HG02870 (cell line): ENCODE measurements at regions not wholly inside any gene's neighbourhood (a gene's known extent, or its start where the extent isn't known, plus 50 kb on each side); places are given as distances from the start of the nearest gene placed in this dataset.
"Not testable (repeated sequence)": the region's sequence is repeated elsewhere in the genome, so short reads cannot be mapped to it uniquely, and the experiment has no call there.

Experiments used
- ATAC-seq: cut with Tn5 transposase; IDR thresholded peaks from one replicate; pipeline ENCODE4 v1.9.1; 2021; ENCODE audit warnings: mild to moderate bottlenecking, moderate library complexity; ENCODE audit not compliant: unreplicated experiment

DNA sequence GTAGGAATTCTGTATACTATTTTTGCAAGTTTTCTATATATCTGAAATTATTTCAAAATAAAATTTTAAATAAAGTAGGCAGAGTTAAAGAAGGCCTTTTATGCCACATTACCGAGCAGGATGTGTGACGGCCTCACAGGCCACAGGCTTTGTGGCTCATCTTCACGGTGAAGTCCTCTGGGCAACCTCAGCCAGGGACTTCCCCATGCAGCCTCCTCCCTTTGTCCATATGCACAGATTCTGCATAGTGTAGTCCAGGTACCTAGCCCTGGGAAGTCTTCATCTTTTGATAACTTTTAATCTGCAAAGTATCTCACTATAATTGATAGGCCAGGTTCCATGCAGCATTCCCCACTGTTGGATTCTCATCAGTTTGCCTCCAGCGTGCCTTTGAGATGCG is 62.8 kb downstream of the ARHGAP11B start:
- ATAC-seq: not testable (repeated sequence)

- not testable (repeated sequence) for ATAC-seq
These were observed 64.2 kb downstream of the ARHGAP11B start for GRCh38 chr15:30690153-30690552.

DNA sequence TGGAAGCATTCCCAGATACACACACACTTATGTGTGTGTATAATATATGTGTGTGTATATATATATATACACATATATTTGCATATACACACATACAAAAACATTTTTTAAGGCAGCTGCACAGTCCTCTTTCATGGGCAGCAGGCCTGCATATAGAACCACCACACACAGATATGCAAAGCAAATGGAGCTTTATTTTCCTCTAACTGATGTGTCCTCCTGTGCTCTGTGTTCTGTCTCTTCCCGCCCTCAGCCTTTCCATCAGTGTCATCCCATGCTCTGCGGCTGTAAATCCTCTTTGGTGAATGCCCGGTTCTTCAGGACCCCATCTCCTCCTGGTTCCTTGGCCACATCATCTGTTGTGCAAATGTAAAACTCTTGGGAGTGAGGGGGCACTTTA is 69.9 kb downstream of the ARHGAP11B start:
- ATAC-seq: not testable (repeated sequence)

GRCh38 chr15:30696439-30697314 is 70.7 kb downstream of the ARHGAP11B start:
- ATAC-seq: peak; percentile 79

DNA sequence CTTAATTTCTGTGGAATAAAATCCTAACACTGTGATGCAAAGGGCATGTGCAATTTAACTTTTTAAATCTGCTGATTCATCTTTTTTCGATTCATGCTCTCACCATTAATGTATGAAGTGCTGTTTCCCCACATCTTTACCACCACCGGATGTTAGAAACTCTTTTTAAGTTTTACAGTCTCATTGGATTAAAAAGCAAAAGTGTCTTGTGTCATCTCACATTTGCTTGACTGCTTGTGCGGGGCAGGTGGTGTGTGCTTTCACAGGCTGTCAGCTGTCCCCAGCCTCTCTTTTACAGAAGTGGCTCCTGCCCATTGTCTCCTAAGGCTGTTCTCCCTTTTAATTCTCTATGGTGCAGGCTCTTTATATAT is 71.4 kb downstream of the ARHGAP11B start:
- peak; percentile 56 for ATAC-seq

DNA sequence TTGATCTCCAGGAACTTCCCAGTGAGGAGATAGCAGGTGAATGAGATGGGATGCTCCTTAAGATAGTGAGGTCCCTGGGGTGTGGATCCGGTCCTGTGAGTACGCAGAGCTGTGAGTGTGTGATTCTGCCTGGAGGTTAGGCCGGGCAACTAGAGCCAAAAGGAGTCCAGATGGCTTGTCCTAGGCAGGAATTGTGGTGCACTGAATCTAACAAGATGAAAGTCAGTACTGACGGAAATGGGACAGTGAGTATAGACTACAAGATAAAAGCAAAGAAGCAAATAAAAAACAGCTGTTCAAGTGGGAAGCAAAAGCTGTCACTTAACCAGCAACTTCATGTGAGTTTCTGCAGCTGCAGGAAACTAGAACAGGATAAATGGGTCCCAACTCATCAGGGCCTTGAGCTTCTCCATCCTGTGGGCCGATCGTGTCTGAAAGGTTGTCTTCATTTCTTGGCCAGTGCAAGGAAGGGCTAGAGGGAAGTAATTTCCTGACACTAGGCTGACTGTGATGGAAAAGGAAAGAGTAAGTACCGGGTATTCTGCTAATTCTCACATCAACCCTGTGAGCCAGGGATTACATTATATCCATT is 74.2 kb downstream of the ARHGAP11B start:
- ATAC-seq: not testable (repeated sequence)

DNA sequence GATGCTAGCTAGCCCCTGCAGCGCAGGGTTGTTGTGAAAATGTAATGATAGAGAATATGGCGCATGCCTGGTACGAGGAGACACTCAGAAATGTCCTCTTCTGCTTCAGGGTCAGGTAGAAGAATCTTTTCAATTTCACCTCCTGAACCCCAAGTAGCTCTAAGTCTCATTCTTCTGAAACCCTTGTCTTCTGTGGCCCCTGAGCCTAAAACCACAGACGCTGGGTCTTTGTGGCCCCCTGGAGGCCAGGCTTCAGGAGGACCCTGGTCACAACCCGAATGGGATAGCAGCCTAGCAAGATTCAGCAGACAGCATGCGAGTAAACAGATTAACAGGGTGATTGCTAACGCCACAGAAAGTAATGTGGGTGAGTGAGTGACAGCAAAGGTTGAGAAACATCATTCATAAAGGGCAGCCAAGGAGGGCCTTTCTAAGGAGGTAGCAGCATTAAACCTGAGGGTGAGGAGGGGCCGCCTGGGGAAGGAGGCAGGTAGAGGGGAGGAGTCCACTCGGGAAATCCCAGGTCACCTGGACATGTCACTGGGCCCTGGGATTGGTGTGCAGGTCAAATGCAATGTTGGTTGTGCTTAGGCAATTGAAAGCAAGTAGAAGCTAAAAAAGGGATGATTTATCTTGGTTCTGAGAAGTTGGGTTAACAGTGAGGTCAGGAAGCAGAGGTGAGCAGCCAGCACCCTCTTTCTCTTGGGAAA is 82.2 kb downstream of the ARHGAP11B start:
- ATAC-seq: not testable (repeated sequence)

DNA sequence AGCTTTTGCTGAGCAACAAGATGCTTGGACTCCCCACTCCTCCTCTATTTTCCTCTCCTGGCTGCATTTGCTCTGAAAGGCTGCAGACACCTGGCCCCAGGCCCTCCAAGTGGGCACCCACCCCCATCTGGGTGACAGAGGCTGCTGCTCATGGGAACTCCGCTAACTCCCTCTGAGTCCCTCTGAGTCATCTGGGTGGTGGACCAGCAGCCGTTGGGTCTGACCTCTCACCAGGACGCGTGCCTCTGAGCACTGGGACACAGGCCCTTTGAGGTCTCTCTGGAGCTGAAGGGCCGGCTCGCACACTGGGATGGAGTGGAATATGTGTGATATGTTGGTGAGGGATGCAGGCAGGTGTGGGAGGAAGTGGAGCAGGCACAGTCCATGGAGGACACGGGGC is 82.9 kb downstream of the ARHGAP11B start:
- not testable (repeated sequence) for ATAC-seq

GRCh38 chr15:30718038-30718643 is 92.2 kb downstream of the ARHGAP11B start:
- not testable (repeated sequence) for ATAC-seq

DNA sequence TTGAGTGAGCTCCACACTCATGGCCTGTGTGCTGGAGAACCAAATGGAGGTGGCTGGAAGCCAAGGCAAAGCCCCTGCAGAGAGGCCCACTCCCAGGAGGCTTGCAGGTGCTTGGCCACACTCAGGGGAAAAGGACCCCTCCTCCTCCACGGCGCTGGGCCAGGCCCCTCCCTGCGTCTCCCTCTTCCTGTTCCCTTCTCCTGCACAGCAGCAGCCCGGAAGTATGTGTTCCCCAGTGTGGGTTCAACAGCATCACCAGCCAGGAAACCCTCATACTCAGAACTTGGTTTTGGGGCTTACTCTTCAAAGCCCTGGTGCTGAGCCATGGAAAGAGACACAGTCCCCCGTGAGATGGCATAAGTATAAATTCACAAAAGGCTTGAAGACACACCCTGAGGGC is 93.4 kb downstream of the ARHGAP11B start:
- ATAC-seq: not testable (repeated sequence)

- not testable (repeated sequence) for ATAC-seq
These were observed 94.9 kb downstream of the ARHGAP11B start for GRCh38 chr15:30720825-30721224.

- ATAC-seq: not testable (repeated sequence)
These were observed 95.6 kb downstream of the ARHGAP11B start for GRCh38 chr15:30721529-30721928.

- not testable (repeated sequence) for ATAC-seq
These were observed 97.7 kb downstream of the ARHGAP11B start for GRCh38 chr15:30723540-30724175.

- ATAC-seq: not testable (repeated sequence)
These were observed 104.1 kb downstream of the ARHGAP11B start for GRCh38 chr15:30729880-30730590.

DNA sequence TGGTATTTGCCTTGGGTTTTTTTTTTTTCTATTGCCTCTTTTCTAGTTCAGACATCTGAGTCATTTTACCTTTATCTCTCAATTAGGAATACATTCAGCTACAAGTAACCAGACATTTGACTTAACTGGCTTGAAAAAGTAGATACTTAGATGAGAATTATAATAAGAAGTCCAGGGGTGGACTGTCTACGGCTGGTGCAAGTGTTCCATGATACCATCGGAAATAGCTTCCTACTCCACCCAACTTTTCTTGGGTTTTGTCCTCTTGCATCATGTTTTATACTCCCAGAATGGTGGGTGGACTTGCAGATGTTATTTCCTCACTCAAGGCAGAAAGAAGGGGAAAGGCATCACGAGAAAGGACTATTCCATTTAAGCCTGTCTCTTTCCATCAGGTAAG is 104.7 kb downstream of the ARHGAP11B start:
- ATAC-seq: not testable (repeated sequence)

GRCh38 chr15:30732100-30732499 is 106.2 kb downstream of the ARHGAP11B start:
- not testable (repeated sequence) for ATAC-seq

- ATAC-seq: not testable (repeated sequence)
These were observed 110.1 kb downstream of the ARHGAP11B start for GRCh38 chr15:30735884-30736564.

DNA sequence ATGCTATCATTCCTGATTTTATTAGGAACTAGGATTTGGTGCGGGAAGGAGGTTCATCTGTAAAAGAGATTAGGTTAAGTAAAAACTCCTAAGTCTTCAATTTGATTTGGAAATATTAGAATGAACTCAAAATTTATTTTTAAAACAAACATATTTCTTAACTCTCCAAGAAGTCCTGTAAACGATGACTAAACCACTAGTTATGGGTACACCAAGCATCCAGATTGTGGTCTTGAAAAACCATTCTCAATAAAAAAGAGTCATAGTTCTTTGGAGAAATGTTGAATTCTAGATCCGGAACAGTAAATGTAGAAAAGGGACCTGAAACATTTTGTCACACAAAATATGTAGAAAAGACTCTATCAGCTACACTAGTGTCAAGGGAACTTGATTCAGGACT is 116.9 kb downstream of the ARHGAP11B start:
- ATAC-seq: not testable (repeated sequence)

- not testable (repeated sequence) for ATAC-seq
These were observed 123.1 kb downstream of the ARHGAP11B start for GRCh38 chr15:30749048-30749447.
